Esophagus squamous epithelium (tissue), 4 donors: ENCODE measurements at regions not wholly inside any gene's neighbourhood (a gene's known extent, or its start where the extent isn't known, plus 50 kb on each side); places are given as distances from the start of the nearest gene placed in this dataset.

Experiments used
- CTCF ChIP-seq, 6 experiments: fragments of 450-650 bp in 4 of 6; fragments of 200-600 bp in 2 of 6; sonication (generic) in 2 of 6; IDR thresholded peaks; one replicate each; pipeline ENCODE4 v1.5.1; 2016 to 2019; ENCODE audit warnings: antibody characterized with exemption in 6 of 6, mild to moderate bottlenecking in 4 of 6, moderate library complexity in 4 of 6
- POLR2A ChIP-seq, 4 donors: fragments of 450-650 bp; IDR thresholded peaks; one replicate each; pipeline ENCODE4 v1.6.1; 2017; ENCODE audit warnings: antibody characterized with exemption in 4 of 4, mild to moderate bottlenecking in 4 of 4, moderate library complexity in 3 of 4

GRCh38 chr11:90737444-90738050 is 514.7 kb upstream of the CHORDC1 start:
- TF ChIP-seq CTCF (IDR thresholded peaks at IDR 0.05) (no peak), POLR2A (IDR thresholded peaks at IDR 0.05) (no peak)
